GM12872 (cell line): ENCODE measurements at regions not wholly inside any gene's neighbourhood (a gene's known extent, or its start where the extent isn't known, plus 50 kb on each side); places are given as distances from the start of the nearest gene placed in this dataset.

Source experiments
- CTCF ChIP-seq: IDR thresholded peaks from 3 replicates; pipeline ENCODE4 v1.5.1; 2011; ENCODE audit warnings: low read depth, mild to moderate bottlenecking, low read length, moderate library complexity; ENCODE audit not compliant: insufficient read depth

DNA sequence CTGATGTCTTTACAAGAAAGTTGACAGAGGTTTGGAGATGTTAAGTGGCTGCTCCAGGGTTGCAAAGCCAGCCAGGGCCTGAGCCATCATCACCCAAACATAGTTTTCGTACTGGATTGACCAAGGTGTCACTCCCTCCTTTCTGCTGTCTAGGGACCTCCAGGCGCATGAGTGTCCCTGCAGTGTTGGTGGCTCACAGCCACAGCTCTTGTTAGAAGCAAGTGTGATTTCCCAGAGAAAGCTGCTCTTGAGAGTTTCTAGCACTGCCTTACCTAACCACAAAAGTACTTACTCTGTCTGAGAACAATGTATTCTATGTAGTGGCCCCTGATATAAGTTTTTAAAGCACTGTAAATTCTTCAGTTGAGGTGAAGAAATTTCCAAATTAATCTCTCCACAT, 144.1 kb downstream of the SOX2 start:
- TF ChIP-seq CTCF, result no peak

GRCh38 chr3:181859518-181859917, 147.8 kb downstream of the SOX2 start:
- no peak for TF ChIP-seq CTCF

DNA sequence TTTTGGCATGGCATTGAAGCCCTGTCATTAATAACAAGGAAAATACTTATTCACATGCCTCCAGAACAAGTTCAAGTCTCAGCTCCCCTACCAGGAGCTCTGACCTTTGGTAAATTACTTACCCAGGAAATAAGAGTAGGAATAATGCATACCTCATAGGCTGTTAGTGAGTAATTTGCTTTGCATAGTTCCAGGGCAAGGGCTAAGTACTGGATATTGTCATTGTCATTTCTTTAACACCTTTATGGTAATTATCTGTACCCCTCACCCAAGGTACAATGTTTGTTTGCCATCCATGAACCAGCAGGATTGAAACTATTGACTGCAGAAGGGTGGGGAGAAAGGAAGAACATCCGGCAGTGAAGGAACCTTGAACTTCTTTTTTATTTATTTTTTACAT, 148.5 kb downstream of the SOX2 start:
- no peak for TF ChIP-seq CTCF

GRCh38 chr3:181862502-181862901, 150.8 kb downstream of the SOX2 start:
- no peak for TF ChIP-seq CTCF

DNA sequence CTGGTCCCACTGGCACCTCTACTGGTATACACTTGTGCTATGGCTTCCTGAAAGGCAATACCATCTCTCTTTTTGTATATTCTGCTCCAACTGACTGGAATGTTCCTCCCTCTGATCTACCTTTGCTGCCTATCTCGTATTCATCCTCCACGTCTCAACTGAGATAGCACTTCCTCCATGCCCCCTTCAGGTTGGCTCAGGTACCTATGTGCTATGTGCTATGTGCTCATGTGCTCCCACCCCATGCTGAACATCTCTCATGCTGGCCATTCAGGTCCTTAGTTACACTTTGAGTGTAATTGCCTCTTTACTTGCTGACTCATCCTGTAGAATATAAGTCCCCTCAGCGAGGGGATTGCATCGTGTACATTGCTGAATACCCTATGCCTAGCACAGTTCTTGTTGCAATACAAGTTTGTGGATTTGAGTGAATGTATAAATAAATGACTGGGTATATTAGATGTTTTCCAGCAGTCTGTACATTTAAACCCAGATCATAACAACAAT, 156.9 kb downstream of the SOX2 start:
- no peak for TF ChIP-seq CTCF

- no peak for TF ChIP-seq CTCF
Measured at GRCh38 chr3:181872887-181873286, 161.2 kb downstream of the SOX2 start.

DNA sequence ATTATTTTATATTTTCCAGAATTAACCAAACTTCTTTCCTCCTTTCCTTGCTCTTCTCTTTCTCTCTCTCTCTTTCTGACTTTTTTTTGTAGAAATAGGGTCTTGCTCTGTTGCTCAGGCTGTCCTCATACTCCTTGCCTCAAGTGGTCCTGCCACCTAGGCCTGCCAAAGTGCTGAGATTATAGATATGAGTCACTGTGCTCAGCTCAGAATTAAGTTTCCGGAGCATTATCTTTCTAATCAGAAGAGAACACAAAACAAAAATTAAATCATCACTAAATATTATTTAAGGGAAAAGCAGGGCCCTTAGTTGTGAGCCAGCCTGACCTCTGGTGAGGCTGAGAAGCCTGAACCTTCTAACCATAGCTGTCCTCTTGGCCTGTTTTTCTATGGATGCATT, 168.2 kb downstream of the SOX2 start:
- TF ChIP-seq CTCF, result no peak

DNA sequence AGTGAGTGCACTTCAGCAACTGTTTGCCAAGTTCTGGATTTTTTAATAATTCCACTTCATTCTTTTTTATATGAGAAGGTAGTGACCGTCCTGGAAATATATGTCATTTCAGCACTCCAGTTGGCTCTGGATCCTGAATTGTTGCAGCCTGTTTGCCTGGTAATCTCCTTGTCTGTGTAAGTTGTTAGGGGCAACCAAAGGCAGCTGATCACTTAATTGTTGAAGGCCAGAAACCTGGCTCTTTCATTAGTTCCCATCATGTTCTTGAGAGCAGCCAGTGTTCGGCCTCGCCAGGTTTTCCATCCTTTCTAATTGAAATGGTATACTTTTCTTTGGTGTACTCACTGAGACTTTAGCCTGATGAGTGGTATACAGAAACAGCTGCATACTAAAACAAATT, 168.6 kb downstream of the SOX2 start:
- TF ChIP-seq CTCF, result no peak
